ENCODE measurements at regions not wholly inside any gene's neighbourhood (a gene's known extent, or its start where the extent isn't known, plus 50 kb on each side); places are given as distances from the start of the nearest gene placed in this dataset.

- no peak overlapping the region for H3K23ac ChIP-seq (ENCODE audit: insufficient read length)
- H2BK12ac ChIP-seq (ENCODE audit: low read depth, low read length): no peak overlapping the region
- H4K20me1 ChIP-seq (replicated peaks in 1 of 2; ENCODE audit: control insufficient read depth in 1 of 2, insufficient read depth in 2 of 2, low read length in 2 of 2): no peaks in the 10 kb centered on the region
- TF ChIP-seq SIRT6 (IDR thresholded peaks at IDR 0.05; ENCODE audit: low read length): no peak
- H4K8ac ChIP-seq (ENCODE audit: extremely low read depth, insufficient read depth, low read length): no peak overlapping the region
- no peaks in the 10 kb centered on the region for H3K36me3 ChIP-seq (ENCODE audit: control insufficient read depth in 2 of 4, insufficient read depth in 4 of 4, low read length in 3 of 4)
- no peaks in the 10 kb centered on the region for H3K23me2 ChIP-seq (ENCODE audit: low read depth, low read length)
- H3K4me2 ChIP-seq (ENCODE audit: insufficient read depth in 1 of 2, low read depth in 2 of 2, low read length in 2 of 2): no peak overlapping the region
- no peak overlapping the region for H3K4me3 ChIP-seq (ENCODE audit: extremely low read depth in 1 of 4, insufficient read depth in 2 of 4, low read depth in 3 of 4, low read length in 4 of 4)
- H3K56ac ChIP-seq (replicated peaks; ENCODE audit: insufficient read length, low read depth, low read length): no peak overlapping the region
- ChIA-PET POLR2A (ENCODE audit: partially characterized antibody) (interaction anchor here (0.7 kb wide), 1 partner anchor 20 kb away, joined by 3 read pairs; no protein-coding TSS in a partner anchor), CTCF (ENCODE audit: partially characterized antibody) (interaction anchor here (1.1 to 2.7 kb wide), 6 partner anchors 9 to 92 kb away, joined by 3 to 10 read pairs (median 6); no protein-coding TSS in a partner anchor)
- H3K27me3 ChIP-seq (replicated peaks in 1 of 4; ENCODE audit: control insufficient read depth in 3 of 4, extremely low read depth in 1 of 4, insufficient read depth in 3 of 4, low read length in 3 of 4): no peaks in the 10 kb centered on the region
- H2BK120ac ChIP-seq (replicated peaks; ENCODE audit: low read depth, low read length): no peak overlapping the region
- no peak for DNase-seq (ENCODE audit: low read depth in 1 of 2, low spot score in 2 of 2)
- H2BK15ac ChIP-seq (ENCODE audit: low read length): no peak overlapping the region
- H2AFZ ChIP-seq (ENCODE audit: low read length): no peak overlapping the region
- 90% methylated on average over 3 of the region's 3 CpGs; no CpG with 5 or more reads in 1 of the 2 experiments for WGBS, 2 experiments (ENCODE audit: extremely low coverage in 1 of 2, insufficient coverage in 1 of 2, insufficient read length in 1 of 2, insufficient replicate concordance in 2 of 2, low coverage in 1 of 2, low lambda C conversion rate in 2 of 2, missing lambda C conversion rate in 1 of 2)
- H2BK5ac ChIP-seq (ENCODE audit: low read depth, low read length): no peak overlapping the region
- H3K9ac ChIP-seq (replicated peaks in 1 of 4; ENCODE audit: extremely low read depth in 1 of 4, low read depth in 3 of 4, low read length in 3 of 4): no peak overlapping the region
- H4K91ac ChIP-seq (replicated peaks; ENCODE audit: insufficient read length, low read length): no peak overlapping the region
- H2BK20ac ChIP-seq (ENCODE audit: low read length): no peak overlapping the region
- no peaks in the 10 kb centered on the region for H3K79me1 ChIP-seq (ENCODE audit: low read depth, low read length)
- H3K9me3 ChIP-seq (ENCODE audit: insufficient read depth in 2 of 2, low read depth in 1 of 2, low read length in 1 of 2): no peaks in the 10 kb centered on the region
- H3K27ac ChIP-seq (ENCODE audit: low read depth, low read length): no peak overlapping the region
- H2AK5ac ChIP-seq (ENCODE audit: low read depth, low read length): no peak overlapping the region
- no peak for FAIRE-seq
- H3K4ac ChIP-seq (replicated peaks; ENCODE audit: insufficient read length, low read depth, low read length): no peak overlapping the region
- H3K79me2 ChIP-seq (ENCODE audit: control insufficient read depth in 1 of 2, insufficient read depth in 2 of 2, low read length in 2 of 2): no peaks in the 10 kb centered on the region
- peaks cover 4 to 10% (median 8%) of the 10 kb centered on the region in 4 experiments; a peak in 6 of 7 replicates for H3K4me1 ChIP-seq (replicated peaks in 1 of 4; ENCODE audit: control insufficient read depth in 3 of 4, insufficient read depth in 4 of 4, low read length in 3 of 4)
- H3K14ac ChIP-seq (ENCODE audit: insufficient read length): no peak overlapping the region
- no peak overlapping the region for H3K18ac ChIP-seq (ENCODE audit: extremely low read depth, low read length)
- H4K5ac ChIP-seq (ENCODE audit: insufficient read length, low read depth, low read length): no peak overlapping the region
Measured at GRCh38 chr11:113569391-113569790, 94.2 kb upstream of the DRD2 start.

All from H1 (cell line).